HG03097 (cell line): ENCODE measurements at regions not wholly inside any gene's neighbourhood (a gene's known extent, or its start where the extent isn't known, plus 50 kb on each side); places are given as distances from the start of the nearest gene placed in this dataset.

Experiments
- ATAC-seq: cut with Tn5 transposase; IDR thresholded peaks from one replicate; pipeline ENCODE4 v1.9.1; 2021; ENCODE audit not compliant: unreplicated experiment, low FRiP score

- ATAC-seq, result no peak
Observed at GRCh38 chr21:20538039-20538658, 460.1 kb upstream of the NCAM2 start.

GRCh38 chr21:20545454-20545853 is 452.8 kb upstream of the NCAM2 start:
- ATAC-seq, result no peak

- ATAC-seq, result no peak
Observed at GRCh38 chr21:20551939-20552338, 446.3 kb upstream of the NCAM2 start.

GRCh38 chr21:20554785-20555184 is 443.4 kb upstream of the NCAM2 start:
- no peak for ATAC-seq

GRCh38 chr21:20570824-20571232 is 427.4 kb upstream of the NCAM2 start:
- ATAC-seq, result no peak

- no peak for ATAC-seq
Observed at GRCh38 chr21:20572582-20572981, 425.6 kb upstream of the NCAM2 start.

GRCh38 chr21:20581361-20581760 is 416.8 kb upstream of the NCAM2 start:
- no peak for ATAC-seq

- ATAC-seq, result no peak
Observed at GRCh38 chr21:20591284-20591683, 406.9 kb upstream of the NCAM2 start.

- no peak for ATAC-seq
Observed at GRCh38 chr21:20592463-20592862, 405.7 kb upstream of the NCAM2 start.

- ATAC-seq, result no peak
Observed at GRCh38 chr21:20603236-20603635, 395.0 kb upstream of the NCAM2 start.

GRCh38 chr21:20611008-20611407 is 387.2 kb upstream of the NCAM2 start:
- ATAC-seq, result no peak

GRCh38 chr21:20613654-20614053 is 384.6 kb upstream of the NCAM2 start:
- ATAC-seq, result no peak

GRCh38 chr21:20617130-20617529 is 381.1 kb upstream of the NCAM2 start:
- no peak for ATAC-seq

GRCh38 chr21:20618878-20619277 is 379.3 kb upstream of the NCAM2 start:
- no peak for ATAC-seq

GRCh38 chr21:20627594-20627993 is 370.6 kb upstream of the NCAM2 start:
- ATAC-seq, result no peak

- ATAC-seq, result no peak
Observed at GRCh38 chr21:20631633-20632032, 366.6 kb upstream of the NCAM2 start.

- no peak for ATAC-seq
Observed at GRCh38 chr21:20639026-20639425, 359.2 kb upstream of the NCAM2 start.

- ATAC-seq, result no peak
Observed at GRCh38 chr21:20641241-20641640, 357.0 kb upstream of the NCAM2 start.

GRCh38 chr21:20642681-20643080 is 355.5 kb upstream of the NCAM2 start:
- ATAC-seq, result no peak

GRCh38 chr21:20644552-20644951 is 353.7 kb upstream of the NCAM2 start:
- no peak for ATAC-seq

GRCh38 chr21:20645344-20645743 is 352.9 kb upstream of the NCAM2 start:
- ATAC-seq, result no peak

- no peak for ATAC-seq
Observed at GRCh38 chr21:20646431-20647165, 351.6 kb upstream of the NCAM2 start.
